ENCODE measurements at regions not wholly inside any gene's neighbourhood (a gene's known extent, or its start where the extent isn't known, plus 50 kb on each side); places are given as distances from the start of the nearest gene placed in this dataset.

DNA sequence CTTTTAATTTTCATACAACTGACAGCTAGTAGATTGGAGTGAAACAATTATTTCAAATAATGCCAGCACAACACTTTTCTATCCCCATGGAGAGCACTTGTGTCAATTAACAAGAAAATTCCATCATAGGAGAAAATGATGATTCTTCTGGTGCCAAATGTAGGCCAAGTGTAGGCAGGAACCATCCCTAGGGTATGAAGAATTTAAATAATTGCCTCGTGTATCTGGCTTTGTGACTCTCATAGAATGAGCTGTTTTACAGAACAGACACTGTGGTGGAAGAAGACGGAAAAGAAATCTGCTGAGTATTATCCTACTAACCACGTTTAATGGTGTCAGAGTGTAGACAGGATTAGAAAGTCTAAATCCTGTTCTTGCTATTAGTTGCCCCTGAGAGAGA lies 1542.2 kb downstream of the LRRC4C start:
- no peaks in the 10 kb centered on the region for H3K9me3 ChIP-seq (ENCODE audit: control insufficient read depth, insufficient read depth, low read depth, low read length)
- TF ChIP-seq ZNF214 (tag by site-specific recombination; IDR thresholded peaks at IDR 0.05; ENCODE audit: borderline replicate concordance) = no peak
- ChIA-PET CTCF (interaction anchor here (0.6 kb wide), 1 partner anchor 26 kb away, joined by 3 read pairs; no protein-coding TSS in a partner anchor), POLR2A (no interaction called here)
- H3K36me3 ChIP-seq (ENCODE audit: control insufficient read depth in 2 of 2, insufficient read depth in 1 of 2, low read length in 2 of 2) = no peaks in the 10 kb centered on the region
- H3K4me3 ChIP-seq (ENCODE audit: low read depth, low read length) = no peak overlapping the region
- no peaks in the 10 kb centered on the region for H3K4me1 ChIP-seq (ENCODE audit: control insufficient read depth, insufficient read depth, low read length)
- no peak overlapping the region for H3K27ac ChIP-seq (ENCODE audit: extremely low read depth, low read depth, low read length)

DNA sequence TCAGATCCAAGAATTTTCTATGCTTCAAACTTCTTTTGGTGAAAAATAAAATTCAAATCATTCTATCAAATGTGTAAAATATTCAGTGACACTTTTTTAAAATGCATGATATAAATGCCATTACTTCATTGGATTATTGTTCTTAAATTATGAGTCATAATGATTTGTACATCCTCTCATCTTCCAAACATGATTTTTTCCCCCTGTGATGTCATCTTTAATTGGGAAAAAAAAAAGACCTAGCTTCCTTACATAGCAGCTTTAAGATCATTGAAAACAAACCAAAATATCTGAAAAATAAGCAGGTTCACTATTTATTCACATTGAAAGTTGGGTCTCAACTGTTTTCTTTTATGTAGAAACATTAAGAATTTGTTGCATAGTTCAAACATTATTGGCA lies 1549.4 kb downstream of the LRRC4C start:
- Histone ChIP-seq H3K36me3 (ENCODE audit: control insufficient read depth in 2 of 2, insufficient read depth in 1 of 2, low read length in 2 of 2) (no peaks in the 10 kb centered on the region), H3K4me3 (ENCODE audit: low read depth, low read length) (no peak overlapping the region), H3K4me1 (ENCODE audit: control insufficient read depth, insufficient read depth, low read length) (no peaks in the 10 kb centered on the region), H3K27ac (ENCODE audit: extremely low read depth, low read depth, low read length) (no peak overlapping the region), H3K9me3 (ENCODE audit: control insufficient read depth, insufficient read depth, low read depth, low read length) (no peaks in the 10 kb centered on the region)
- TF ChIP-seq, protein P1, sequence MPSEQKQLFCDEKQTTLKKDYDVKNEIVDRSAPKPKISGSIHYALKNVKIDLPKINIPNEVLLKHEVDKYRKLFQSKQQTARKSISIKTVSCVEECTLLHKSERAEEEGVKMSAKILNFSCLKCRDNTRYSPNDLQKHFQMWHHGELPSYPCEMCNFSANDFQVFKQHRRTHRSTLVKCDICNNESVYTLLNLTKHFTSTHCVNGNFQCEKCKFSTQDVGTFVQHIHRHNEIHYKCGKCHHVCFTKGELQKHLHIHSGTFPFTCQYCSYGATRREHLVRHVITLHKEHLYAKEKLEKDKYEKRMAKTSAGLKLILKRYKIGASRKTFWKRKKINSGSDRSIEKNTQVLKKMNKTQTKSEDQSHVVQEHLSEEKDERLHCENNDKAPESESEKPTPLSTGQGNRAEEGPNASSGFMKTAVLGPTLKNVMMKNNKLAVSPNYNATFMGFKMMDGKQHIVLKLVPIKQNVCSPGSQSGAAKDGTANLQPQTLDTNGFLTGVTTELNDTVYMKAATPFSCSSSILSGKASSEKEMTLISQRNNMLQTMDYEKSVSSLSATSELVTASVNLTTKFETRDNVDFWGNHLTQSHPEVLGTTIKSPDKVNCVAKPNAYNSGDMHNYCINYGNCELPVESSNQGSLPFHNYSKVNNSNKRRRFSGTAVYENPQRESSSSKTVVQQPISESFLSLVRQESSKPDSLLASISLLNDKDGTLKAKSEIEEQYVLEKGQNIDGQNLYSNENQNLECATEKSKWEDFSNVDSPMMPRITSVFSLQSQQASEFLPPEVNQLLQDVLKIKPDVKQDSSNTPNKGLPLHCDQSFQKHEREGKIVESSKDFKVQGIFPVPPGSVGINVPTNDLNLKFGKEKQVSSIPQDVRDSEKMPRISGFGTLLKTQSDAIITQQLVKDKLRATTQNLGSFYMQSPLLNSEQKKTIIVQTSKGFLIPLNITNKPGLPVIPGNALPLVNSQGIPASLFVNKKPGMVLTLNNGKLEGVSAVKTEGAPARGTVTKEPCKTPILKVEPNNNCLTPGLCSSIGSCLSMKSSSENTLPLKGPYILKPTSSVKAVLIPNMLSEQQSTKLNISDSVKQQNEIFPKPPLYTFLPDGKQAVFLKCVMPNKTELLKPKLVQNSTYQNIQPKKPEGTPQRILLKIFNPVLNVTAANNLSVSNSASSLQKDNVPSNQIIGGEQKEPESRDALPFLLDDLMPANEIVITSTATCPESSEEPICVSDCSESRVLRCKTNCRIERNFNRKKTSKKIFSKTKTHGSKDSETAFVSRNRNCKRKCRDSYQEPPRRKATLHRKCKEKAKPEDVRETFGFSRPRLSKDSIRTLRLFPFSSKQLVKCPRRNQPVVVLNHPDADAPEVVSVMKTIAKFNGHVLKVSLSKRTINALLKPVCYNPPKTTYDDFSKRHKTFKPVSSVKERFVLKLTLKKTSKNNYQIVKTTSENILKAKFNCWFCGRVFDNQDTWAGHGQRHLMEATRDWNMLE (tag by site-specific recombination; conservative IDR thresholded peaks at IDR 0.05; ENCODE audit: low read depth) = no peak
- CTCF ChIA-PET = no interaction called here
- POLR2A ChIA-PET = no interaction called here

DNA sequence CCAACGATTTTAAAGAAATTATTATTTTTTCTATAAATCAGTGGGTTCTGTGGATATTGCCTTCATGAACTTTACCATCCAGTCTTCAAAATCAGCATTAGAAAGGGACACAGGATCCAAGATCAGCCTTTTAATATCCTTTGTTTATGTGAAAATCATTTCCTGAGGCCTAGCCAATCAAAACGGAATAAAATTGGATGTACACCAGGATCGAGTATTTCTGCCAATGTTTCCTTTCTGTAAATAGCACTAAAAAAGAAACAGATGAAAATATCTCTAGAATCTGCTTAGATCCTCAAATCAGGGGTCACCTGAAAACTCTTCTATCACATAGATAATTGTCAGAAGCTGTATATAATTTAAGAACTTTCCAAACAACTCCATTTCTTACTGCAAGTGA lies 1598.5 kb downstream of the LRRC4C start:
- CTCF ChIA-PET = no interaction called here
- Histone ChIP-seq H3K9me3 (ENCODE audit: control insufficient read depth, insufficient read depth, low read depth, low read length) (no peaks in the 10 kb centered on the region), H3K4me1 (ENCODE audit: control insufficient read depth, insufficient read depth, low read length) (no peaks in the 10 kb centered on the region), H3K4me3 (ENCODE audit: low read depth, low read length) (no peak overlapping the region), H3K36me3 (ENCODE audit: control insufficient read depth in 2 of 2, insufficient read depth in 1 of 2, low read length in 2 of 2) (no peaks in the 10 kb centered on the region), H3K27ac (ENCODE audit: extremely low read depth, low read depth, low read length) (no peak overlapping the region)
- POLR2A ChIA-PET = no interaction called here
- TF ChIP-seq, protein P2, sequence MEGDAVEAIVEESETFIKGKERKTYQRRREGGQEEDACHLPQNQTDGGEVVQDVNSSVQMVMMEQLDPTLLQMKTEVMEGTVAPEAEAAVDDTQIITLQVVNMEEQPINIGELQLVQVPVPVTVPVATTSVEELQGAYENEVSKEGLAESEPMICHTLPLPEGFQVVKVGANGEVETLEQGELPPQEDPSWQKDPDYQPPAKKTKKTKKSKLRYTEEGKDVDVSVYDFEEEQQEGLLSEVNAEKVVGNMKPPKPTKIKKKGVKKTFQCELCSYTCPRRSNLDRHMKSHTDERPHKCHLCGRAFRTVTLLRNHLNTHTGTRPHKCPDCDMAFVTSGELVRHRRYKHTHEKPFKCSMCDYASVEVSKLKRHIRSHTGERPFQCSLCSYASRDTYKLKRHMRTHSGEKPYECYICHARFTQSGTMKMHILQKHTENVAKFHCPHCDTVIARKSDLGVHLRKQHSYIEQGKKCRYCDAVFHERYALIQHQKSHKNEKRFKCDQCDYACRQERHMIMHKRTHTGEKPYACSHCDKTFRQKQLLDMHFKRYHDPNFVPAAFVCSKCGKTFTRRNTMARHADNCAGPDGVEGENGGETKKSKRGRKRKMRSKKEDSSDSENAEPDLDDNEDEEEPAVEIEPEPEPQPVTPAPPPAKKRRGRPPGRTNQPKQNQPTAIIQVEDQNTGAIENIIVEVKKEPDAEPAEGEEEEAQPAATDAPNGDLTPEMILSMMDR (tag by site-specific recombination; IDR thresholded peaks at IDR 0.05) = no peak
- TF ChIP-seq, protein P3, sequence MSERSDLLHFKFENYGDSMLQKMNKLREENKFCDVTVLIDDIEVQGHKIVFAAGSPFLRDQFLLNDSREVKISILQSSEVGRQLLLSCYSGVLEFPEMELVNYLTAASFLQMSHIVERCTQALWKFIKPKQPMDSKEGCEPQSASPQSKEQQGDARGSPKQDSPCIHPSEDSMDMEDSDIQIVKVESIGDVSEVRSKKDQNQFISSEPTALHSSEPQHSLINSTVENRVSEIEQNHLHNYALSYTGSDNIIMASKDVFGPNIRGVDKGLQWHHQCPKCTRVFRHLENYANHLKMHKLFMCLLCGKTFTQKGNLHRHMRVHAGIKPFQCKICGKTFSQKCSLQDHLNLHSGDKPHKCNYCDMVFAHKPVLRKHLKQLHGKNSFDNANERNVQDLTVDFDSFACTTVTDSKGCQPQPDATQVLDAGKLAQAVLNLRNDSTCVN (tag by site-specific recombination; optimal IDR thresholded peaks at IDR 0.05) = no peak
- TF ChIP-seq IKZF3 (tag by site-specific recombination; IDR thresholded peaks at IDR 0.05) (no peak), KLF7 (tag by site-specific recombination; IDR thresholded peaks at IDR 0.05; ENCODE audit: borderline replicate concordance) (no peak), ZNF629 (tag by site-specific recombination; IDR thresholded peaks at IDR 0.05) (no peak), ZNF214 (tag by site-specific recombination; IDR thresholded peaks at IDR 0.05; ENCODE audit: borderline replicate concordance) (no peak), ZNF473 (tag by site-specific recombination; IDR thresholded peaks at IDR 0.05) (no peak), ZNF621 (tag by site-specific recombination; IDR thresholded peaks at IDR 0.05) (no peak), ZXDB (tag by site-specific recombination; IDR thresholded peaks at IDR 0.05) (no peak), ZFHX2 (tag by site-specific recombination; conservative IDR thresholded peaks at IDR 0.05) (no peak), MYNN (tag by site-specific recombination; IDR thresholded peaks at IDR 0.05; ENCODE audit: borderline replicate concordance) (no peak), ZNF324 (tag by site-specific recombination; IDR thresholded peaks at IDR 0.05) (no peak), ZNF155 (tag by site-specific recombination; IDR thresholded peaks at IDR 0.05) (no peak), KLF8 (tag by site-specific recombination; IDR thresholded peaks at IDR 0.05) (no peak)
- TF ChIP-seq, protein P4, sequence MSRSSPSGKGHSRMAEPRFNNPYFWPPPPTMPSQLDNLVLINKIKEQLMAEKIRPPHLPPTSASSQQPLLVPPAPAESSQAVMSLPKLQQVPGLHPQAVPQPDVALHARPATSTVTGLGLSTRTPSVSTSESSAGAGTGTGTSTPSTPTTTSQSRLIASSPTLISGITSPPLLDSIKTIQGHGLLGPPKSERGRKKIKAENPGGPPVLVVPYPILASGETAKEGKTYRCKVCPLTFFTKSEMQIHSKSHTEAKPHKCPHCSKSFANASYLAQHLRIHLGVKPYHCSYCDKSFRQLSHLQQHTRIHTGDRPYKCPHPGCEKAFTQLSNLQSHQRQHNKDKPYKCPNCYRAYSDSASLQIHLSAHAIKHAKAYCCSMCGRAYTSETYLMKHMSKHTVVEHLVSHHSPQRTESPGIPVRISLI (tag by site-specific recombination; IDR thresholded peaks at IDR 0.05) = no peak

Measured in HEK293 (cell line).